ENCODE measurements at regions not wholly inside any gene's neighbourhood (a gene's known extent, or its start where the extent isn't known, plus 50 kb on each side); places are given as distances from the start of the nearest gene placed in this dataset.

DNA sequence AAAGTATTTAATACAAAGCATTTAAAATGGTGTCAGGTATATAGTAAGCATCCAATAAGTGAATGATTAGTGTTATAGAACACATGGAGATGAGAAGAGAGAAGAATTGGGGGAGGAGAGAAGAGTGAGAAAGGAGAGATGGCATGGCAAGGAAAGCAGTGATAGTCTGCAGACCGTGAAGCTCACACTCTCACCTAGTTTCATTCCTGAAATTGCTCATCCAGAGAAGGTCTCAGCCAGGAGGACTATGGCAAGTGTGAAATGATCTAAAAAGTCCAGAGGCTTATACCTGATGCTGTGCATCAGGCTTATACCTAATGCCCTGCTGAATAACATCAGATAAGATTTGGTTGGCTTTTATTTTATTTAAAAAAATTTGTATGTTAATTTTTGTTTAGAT lies 351.6 kb upstream of the KLF12 start:
- TF ChIP-seq, protein P1, sequence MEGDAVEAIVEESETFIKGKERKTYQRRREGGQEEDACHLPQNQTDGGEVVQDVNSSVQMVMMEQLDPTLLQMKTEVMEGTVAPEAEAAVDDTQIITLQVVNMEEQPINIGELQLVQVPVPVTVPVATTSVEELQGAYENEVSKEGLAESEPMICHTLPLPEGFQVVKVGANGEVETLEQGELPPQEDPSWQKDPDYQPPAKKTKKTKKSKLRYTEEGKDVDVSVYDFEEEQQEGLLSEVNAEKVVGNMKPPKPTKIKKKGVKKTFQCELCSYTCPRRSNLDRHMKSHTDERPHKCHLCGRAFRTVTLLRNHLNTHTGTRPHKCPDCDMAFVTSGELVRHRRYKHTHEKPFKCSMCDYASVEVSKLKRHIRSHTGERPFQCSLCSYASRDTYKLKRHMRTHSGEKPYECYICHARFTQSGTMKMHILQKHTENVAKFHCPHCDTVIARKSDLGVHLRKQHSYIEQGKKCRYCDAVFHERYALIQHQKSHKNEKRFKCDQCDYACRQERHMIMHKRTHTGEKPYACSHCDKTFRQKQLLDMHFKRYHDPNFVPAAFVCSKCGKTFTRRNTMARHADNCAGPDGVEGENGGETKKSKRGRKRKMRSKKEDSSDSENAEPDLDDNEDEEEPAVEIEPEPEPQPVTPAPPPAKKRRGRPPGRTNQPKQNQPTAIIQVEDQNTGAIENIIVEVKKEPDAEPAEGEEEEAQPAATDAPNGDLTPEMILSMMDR (IDR thresholded peaks at IDR 0.05; ENCODE audit: low read length) = no peak
- no peak for TF ChIP-seq EZH2 (IDR thresholded peaks at IDR 0.05; ENCODE audit: borderline replicate concordance, low read length)

Data from OCI-LY1 (cell line).